ENCODE measurements at regions not wholly inside any gene's neighbourhood (a gene's known extent, or its start where the extent isn't known, plus 50 kb on each side); places are given as distances from the start of the nearest gene placed in this dataset.

DNA sequence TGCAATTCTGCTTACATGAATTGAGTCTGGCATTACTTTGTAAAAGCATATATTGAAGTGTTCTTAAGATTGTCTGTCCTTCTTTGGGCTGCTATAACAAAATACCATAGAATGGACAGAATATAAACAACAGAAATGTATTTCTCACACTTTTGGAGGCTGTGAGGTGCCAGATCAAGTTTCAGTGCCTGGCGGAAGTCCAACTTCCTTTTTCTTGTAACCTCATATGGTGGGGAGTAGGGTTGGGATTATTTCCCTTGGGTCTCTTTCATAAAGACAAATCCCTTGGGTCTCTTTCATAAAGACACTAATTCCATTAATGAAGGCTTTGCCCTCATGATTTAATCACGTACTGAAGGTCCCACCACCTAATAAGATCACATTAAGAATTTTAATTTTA, 199.3 kb upstream of the GRID2 start:
- BruUV-seq (replicated peaks): no TSS peak
- CTCF ChIA-PET: no interaction called here
- TF ChIP-seq, protein P1, sequence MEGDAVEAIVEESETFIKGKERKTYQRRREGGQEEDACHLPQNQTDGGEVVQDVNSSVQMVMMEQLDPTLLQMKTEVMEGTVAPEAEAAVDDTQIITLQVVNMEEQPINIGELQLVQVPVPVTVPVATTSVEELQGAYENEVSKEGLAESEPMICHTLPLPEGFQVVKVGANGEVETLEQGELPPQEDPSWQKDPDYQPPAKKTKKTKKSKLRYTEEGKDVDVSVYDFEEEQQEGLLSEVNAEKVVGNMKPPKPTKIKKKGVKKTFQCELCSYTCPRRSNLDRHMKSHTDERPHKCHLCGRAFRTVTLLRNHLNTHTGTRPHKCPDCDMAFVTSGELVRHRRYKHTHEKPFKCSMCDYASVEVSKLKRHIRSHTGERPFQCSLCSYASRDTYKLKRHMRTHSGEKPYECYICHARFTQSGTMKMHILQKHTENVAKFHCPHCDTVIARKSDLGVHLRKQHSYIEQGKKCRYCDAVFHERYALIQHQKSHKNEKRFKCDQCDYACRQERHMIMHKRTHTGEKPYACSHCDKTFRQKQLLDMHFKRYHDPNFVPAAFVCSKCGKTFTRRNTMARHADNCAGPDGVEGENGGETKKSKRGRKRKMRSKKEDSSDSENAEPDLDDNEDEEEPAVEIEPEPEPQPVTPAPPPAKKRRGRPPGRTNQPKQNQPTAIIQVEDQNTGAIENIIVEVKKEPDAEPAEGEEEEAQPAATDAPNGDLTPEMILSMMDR (IDR thresholded peaks at IDR 0.05; ENCODE audit: unreplicated experiment): no peak
- DNase-seq: peak; percentile 35
- Mint-ChIP-seq H3K27ac (ENCODE audit: unreplicated experiment) (no peak overlapping the region), H3K27me3 (ENCODE audit: unreplicated experiment) (no peaks in the 10 kb centered on the region), H3K9me3 (ENCODE audit: low read depth, unreplicated experiment) (no peaks in the 10 kb centered on the region), H3K4me3 (ENCODE audit: low read depth, unreplicated experiment) (no peak overlapping the region), H3K4me1 (ENCODE audit: low read depth, unreplicated experiment) (peaks cover 20% of the 10 kb centered on the region), H3K36me3 (ENCODE audit: insufficient read depth, unreplicated experiment) (no peaks in the 10 kb centered on the region)
- intact Hi-C loops (cut with micrococcal nuclease; ENCODE audit: unreplicated experiment): no loop called here

DNA sequence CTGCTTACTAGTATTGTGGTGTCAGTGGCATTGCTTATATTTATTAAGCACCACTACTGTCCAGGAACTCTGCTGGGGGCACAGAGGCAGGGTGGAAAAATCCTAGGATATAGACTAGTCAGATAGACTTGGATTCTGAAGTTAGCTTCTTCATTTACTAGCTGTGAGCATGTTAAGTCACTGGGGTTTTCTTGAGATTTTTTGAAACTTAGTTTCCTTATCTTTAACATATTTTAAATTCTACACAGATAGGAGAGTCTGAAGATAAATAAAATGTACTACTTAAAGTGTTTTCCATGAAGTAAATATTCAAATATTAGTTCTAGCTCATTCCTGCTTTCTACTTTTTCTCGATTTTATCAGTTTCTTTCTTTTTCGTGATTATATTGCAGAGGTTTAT, 196.9 kb upstream of the GRID2 start:
- no peaks in the 10 kb centered on the region for H3K27me3 Mint-ChIP-seq (ENCODE audit: unreplicated experiment)
- no peaks in the 10 kb centered on the region for H3K9me3 Mint-ChIP-seq (ENCODE audit: low read depth, unreplicated experiment)
- no peak overlapping the region for H3K4me3 Mint-ChIP-seq (ENCODE audit: low read depth, unreplicated experiment)
- no peaks in the 10 kb centered on the region for H3K36me3 Mint-ChIP-seq (ENCODE audit: insufficient read depth, unreplicated experiment)
- intact Hi-C loops (cut with micrococcal nuclease; ENCODE audit: unreplicated experiment): no loop called here
- no peak overlapping the region for H3K27ac Mint-ChIP-seq (ENCODE audit: unreplicated experiment)
- BruUV-seq (replicated peaks): no TSS peak
- H3K4me1 Mint-ChIP-seq (ENCODE audit: low read depth, unreplicated experiment): peaks cover 9% of the 10 kb centered on the region
- TF ChIP-seq, protein P1 (IDR thresholded peaks at IDR 0.05; ENCODE audit: unreplicated experiment): no peak
- CTCF ChIA-PET: no interaction called here
- DNase-seq: no peak

DNA sequence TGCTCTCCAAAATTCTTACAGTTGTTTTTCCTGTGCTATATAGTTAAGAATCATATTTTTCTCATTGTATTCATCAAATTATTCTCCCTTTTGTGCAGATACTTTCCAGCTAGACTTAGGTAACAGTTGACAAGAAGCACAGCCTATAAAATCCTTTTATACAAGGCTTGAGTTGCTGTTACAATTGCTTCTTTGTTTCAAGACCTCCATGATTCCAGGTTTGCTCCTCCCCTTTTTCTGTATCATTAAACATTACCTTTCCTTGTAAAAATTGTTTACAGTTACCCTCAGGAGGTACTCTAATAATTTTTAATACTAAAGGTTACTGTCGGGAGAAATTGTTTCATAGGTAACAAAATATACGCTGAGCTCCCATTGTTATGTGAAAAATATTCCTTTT, 192.3 kb upstream of the GRID2 start:
- no peak for DNase-seq
- Mint-ChIP-seq H3K27ac (ENCODE audit: unreplicated experiment) (no peak overlapping the region), H3K9me3 (ENCODE audit: low read depth, unreplicated experiment) (no peaks in the 10 kb centered on the region), H3K4me3 (ENCODE audit: low read depth, unreplicated experiment) (no peak overlapping the region), H3K4me1 (ENCODE audit: low read depth, unreplicated experiment) (no peaks in the 10 kb centered on the region), H3K36me3 (ENCODE audit: insufficient read depth, unreplicated experiment) (no peaks in the 10 kb centered on the region), H3K27me3 (ENCODE audit: unreplicated experiment) (no peaks in the 10 kb centered on the region)
- CTCF ChIA-PET: no interaction called here
- intact Hi-C loops (cut with micrococcal nuclease; ENCODE audit: unreplicated experiment): no loop called here
- no TSS peak for BruUV-seq (replicated peaks)
- TF ChIP-seq, protein P1 (IDR thresholded peaks at IDR 0.05; ENCODE audit: unreplicated experiment): no peak

DNA sequence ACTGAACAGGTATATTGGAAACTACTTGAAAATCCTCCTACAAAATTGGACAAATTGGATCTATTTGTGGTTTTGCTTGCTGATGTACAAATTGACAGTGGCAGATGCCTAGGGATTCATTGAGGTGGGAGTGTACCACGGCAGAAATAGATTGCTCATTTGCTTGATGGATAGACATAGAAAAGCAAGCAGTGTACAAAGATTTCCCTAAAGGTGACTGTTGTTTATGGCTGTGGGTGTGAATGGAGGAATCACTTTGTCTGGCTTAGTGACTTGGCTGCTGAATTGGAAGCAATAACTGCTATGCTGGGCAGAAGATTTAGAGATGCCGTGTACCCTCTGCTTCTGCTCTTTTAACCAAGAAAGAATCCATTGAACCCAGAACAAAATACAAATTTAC, 191.0 kb upstream of the GRID2 start:
- Mint-ChIP-seq H3K4me3 (ENCODE audit: low read depth, unreplicated experiment) (no peak overlapping the region), H3K27me3 (ENCODE audit: unreplicated experiment) (no peaks in the 10 kb centered on the region), H3K27ac (ENCODE audit: unreplicated experiment) (no peak overlapping the region), H3K36me3 (ENCODE audit: insufficient read depth, unreplicated experiment) (no peaks in the 10 kb centered on the region), H3K9me3 (ENCODE audit: low read depth, unreplicated experiment) (no peaks in the 10 kb centered on the region), H3K4me1 (ENCODE audit: low read depth, unreplicated experiment) (peaks cover 4% of the 10 kb centered on the region)
- DNase-seq: no peak
- intact Hi-C loops (cut with micrococcal nuclease; ENCODE audit: unreplicated experiment): no loop called here
- TF ChIP-seq, protein P1 (IDR thresholded peaks at IDR 0.05; ENCODE audit: unreplicated experiment): no peak
- no TSS peak for BruUV-seq (replicated peaks)
- CTCF ChIA-PET: no interaction called here

All from Calu3 (cell line).